ENCODE measurements at regions not wholly inside any gene's neighbourhood (a gene's known extent, or its start where the extent isn't known, plus 50 kb on each side); places are given as distances from the start of the nearest gene placed in this dataset.
A peak's percentile ranks its signal among the peaks of the same experiment; 100 is the strongest.

GRCh38 chr20:60729135-60729900, 522.7 kb upstream of the CDH4 start:
- H3K36me3 Mint-ChIP-seq: no peaks in the 10 kb centered on the region
- ATAC-seq (no peak), DNase-seq (ENCODE audit: low spot score) (no peak)
- peaks cover 11 to 25% of the 10 kb centered on the region in 2 donors for H3K27me3 Mint-ChIP-seq
- no peak overlapping the region for H3K27ac Mint-ChIP-seq
- H3K4me3 Mint-ChIP-seq: no peak overlapping the region
- H3K9me3 Mint-ChIP-seq: peaks cover 3% of the 10 kb centered on the region
- H3K4me1 Mint-ChIP-seq (ENCODE audit: low read depth in 2 of 2): no peaks in the 10 kb centered on the region

GRCh38 chr20:60732322-60732721, 519.7 kb upstream of the CDH4 start:
- Mint-ChIP-seq H3K9me3 (peaks cover 3% of the 10 kb centered on the region), H3K27ac (no peak overlapping the region), H3K27me3 (peaks cover 6 to 14% of the 10 kb centered on the region in 2 donors), H3K36me3 (no peaks in the 10 kb centered on the region), H3K4me1 (ENCODE audit: low read depth in 2 of 2) (no peaks in the 10 kb centered on the region), H3K4me3 (no peak overlapping the region)
- no peak for DNase-seq (ENCODE audit: low spot score)
- ATAC-seq: no peak

GRCh38 chr20:60748086-60748485, 504.0 kb upstream of the CDH4 start:
- Mint-ChIP-seq H3K9me3 (no peaks in the 10 kb centered on the region), H3K4me3 (no peak overlapping the region), H3K4me1 (ENCODE audit: low read depth in 2 of 2) (no peaks in the 10 kb centered on the region), H3K27me3 (peaks cover 3 to 31% of the 10 kb centered on the region in 2 donors), H3K27ac (no peak overlapping the region), H3K36me3 (no peaks in the 10 kb centered on the region)
- DNase-seq (ENCODE audit: low spot score): no peak
- ATAC-seq: no peak

GRCh38 chr20:60749804-60750602, 502.1 kb upstream of the CDH4 start:
- no peaks in the 10 kb centered on the region for H3K36me3 Mint-ChIP-seq
- H3K27ac Mint-ChIP-seq: no peak overlapping the region
- no peaks in the 10 kb centered on the region for H3K9me3 Mint-ChIP-seq
- peaks cover 3 to 29% of the 10 kb centered on the region in 2 donors for H3K27me3 Mint-ChIP-seq
- no peaks in the 10 kb centered on the region for H3K4me1 Mint-ChIP-seq (ENCODE audit: low read depth in 2 of 2)
- ATAC-seq: no peak
- no peak overlapping the region for H3K4me3 Mint-ChIP-seq
- no peak for DNase-seq (ENCODE audit: low spot score)

- Mint-ChIP-seq H3K9me3 (no peaks in the 10 kb centered on the region), H3K36me3 (no peaks in the 10 kb centered on the region), H3K4me3 (no peak overlapping the region), H3K27me3 (peaks cover 0 to 20% of the 10 kb centered on the region in 2 donors), H3K27ac (no peak overlapping the region), H3K4me1 (ENCODE audit: low read depth in 2 of 2) (no peaks in the 10 kb centered on the region)
- ATAC-seq (no peak), DNase-seq (ENCODE audit: low spot score) (no peak)
Observed at GRCh38 chr20:60750909-60751308, 501.2 kb upstream of the CDH4 start.

- no peak for ATAC-seq
- DNase-seq (ENCODE audit: low spot score): no peak
- no peaks in the 10 kb centered on the region for H3K9me3 Mint-ChIP-seq
- H3K36me3 Mint-ChIP-seq: no peaks in the 10 kb centered on the region
- H3K4me1 Mint-ChIP-seq (ENCODE audit: low read depth in 2 of 2): no peaks in the 10 kb centered on the region
- H3K4me3 Mint-ChIP-seq: no peak overlapping the region
- H3K27ac Mint-ChIP-seq: no peak overlapping the region
- peaks cover 0 to 13% of the 10 kb centered on the region in 2 donors for H3K27me3 Mint-ChIP-seq
Observed at GRCh38 chr20:60751826-60752225, 500.2 kb upstream of the CDH4 start.

GRCh38 chr20:60752741-60753420, 499.2 kb upstream of the CDH4 start:
- no peak for DNase-seq (ENCODE audit: low spot score)
- no peaks in the 10 kb centered on the region for H3K4me1 Mint-ChIP-seq (ENCODE audit: low read depth in 2 of 2)
- H3K27me3 Mint-ChIP-seq: peaks cover 6 to 13% of the 10 kb centered on the region in 2 donors
- no peak overlapping the region for H3K27ac Mint-ChIP-seq
- no peaks in the 10 kb centered on the region for H3K36me3 Mint-ChIP-seq
- no peak for ATAC-seq
- H3K9me3 Mint-ChIP-seq: no peaks in the 10 kb centered on the region
- no peak overlapping the region for H3K4me3 Mint-ChIP-seq

GRCh38 chr20:60754856-60755255, 497.2 kb upstream of the CDH4 start:
- DNase-seq (ENCODE audit: low spot score): no peak
- Mint-ChIP-seq H3K4me1 (ENCODE audit: low read depth in 2 of 2) (no peaks in the 10 kb centered on the region), H3K27ac (no peak overlapping the region), H3K9me3 (no peaks in the 10 kb centered on the region), H3K36me3 (no peaks in the 10 kb centered on the region), H3K4me3 (no peak overlapping the region), H3K27me3 (peaks cover 10 to 12% of the 10 kb centered on the region in 2 donors)
- no peak for ATAC-seq

GRCh38 chr20:60759651-60760050, 492.4 kb upstream of the CDH4 start:
- DNase-seq (ENCODE audit: low spot score): no peak
- H3K27ac Mint-ChIP-seq: no peak overlapping the region
- H3K4me1 Mint-ChIP-seq (ENCODE audit: low read depth in 2 of 2): no peaks in the 10 kb centered on the region
- ATAC-seq: no peak
- H3K9me3 Mint-ChIP-seq: no peaks in the 10 kb centered on the region
- no peak overlapping the region for H3K4me3 Mint-ChIP-seq
- peaks cover 12 to 15% of the 10 kb centered on the region in 2 donors for H3K27me3 Mint-ChIP-seq
- H3K36me3 Mint-ChIP-seq: no peaks in the 10 kb centered on the region

- Mint-ChIP-seq H3K36me3 (no peaks in the 10 kb centered on the region), H3K27ac (no peak overlapping the region), H3K4me3 (no peak overlapping the region), H3K27me3 (peaks cover 12 to 15% of the 10 kb centered on the region in 2 donors), H3K4me1 (ENCODE audit: low read depth in 2 of 2) (no peaks in the 10 kb centered on the region), H3K9me3 (no peaks in the 10 kb centered on the region)
- DNase-seq (ENCODE audit: low spot score): no peak
- peak in 1 of 2 donors; percentile 6 for ATAC-seq
Observed at GRCh38 chr20:60760256-60761000, 491.6 kb upstream of the CDH4 start.

GRCh38 chr20:60761056-60761455, 491.0 kb upstream of the CDH4 start:
- ATAC-seq: no peak
- Mint-ChIP-seq H3K27ac (no peak overlapping the region), H3K4me1 (ENCODE audit: low read depth in 2 of 2) (no peaks in the 10 kb centered on the region), H3K9me3 (no peaks in the 10 kb centered on the region), H3K36me3 (no peaks in the 10 kb centered on the region), H3K27me3 (peaks cover 12 to 15% of the 10 kb centered on the region in 2 donors), H3K4me3 (no peak overlapping the region)
- DNase-seq (ENCODE audit: low spot score): no peak

GRCh38 chr20:60762386-60762785, 489.7 kb upstream of the CDH4 start:
- Mint-ChIP-seq H3K9me3 (no peaks in the 10 kb centered on the region), H3K27me3 (peaks cover 14 to 16% of the 10 kb centered on the region in 2 donors), H3K4me1 (ENCODE audit: low read depth in 2 of 2) (no peaks in the 10 kb centered on the region), H3K36me3 (no peaks in the 10 kb centered on the region), H3K4me3 (no peak overlapping the region), H3K27ac (no peak overlapping the region)
- ATAC-seq (no peak), DNase-seq (ENCODE audit: low spot score) (no peak)

- Mint-ChIP-seq H3K4me1 (ENCODE audit: low read depth in 2 of 2) (no peaks in the 10 kb centered on the region), H3K27me3 (peaks cover 14 to 19% of the 10 kb centered on the region in 2 donors), H3K27ac (no peak overlapping the region), H3K4me3 (no peak overlapping the region), H3K9me3 (no peaks in the 10 kb centered on the region), H3K36me3 (no peaks in the 10 kb centered on the region)
- no peak for DNase-seq (ENCODE audit: low spot score)
- no peak for ATAC-seq
Observed at GRCh38 chr20:60764328-60764727, 487.7 kb upstream of the CDH4 start.

Measured in natural killer cell treated with Interleukin-12 subunit alpha and Interleukin-12 subunit beta and Interleukin-15 and Interleukin-18, amount 100 ng/mL, for 72 hours (primary cell).